ENCODE measurements at regions not wholly inside any gene's neighbourhood (a gene's known extent, or its start where the extent isn't known, plus 50 kb on each side); places are given as distances from the start of the nearest gene placed in this dataset.

- no peak for DNase-seq
Observed at GRCh38 chr3:3627114-3627513, 172.1 kb upstream of the LRRN1 start.

DNA sequence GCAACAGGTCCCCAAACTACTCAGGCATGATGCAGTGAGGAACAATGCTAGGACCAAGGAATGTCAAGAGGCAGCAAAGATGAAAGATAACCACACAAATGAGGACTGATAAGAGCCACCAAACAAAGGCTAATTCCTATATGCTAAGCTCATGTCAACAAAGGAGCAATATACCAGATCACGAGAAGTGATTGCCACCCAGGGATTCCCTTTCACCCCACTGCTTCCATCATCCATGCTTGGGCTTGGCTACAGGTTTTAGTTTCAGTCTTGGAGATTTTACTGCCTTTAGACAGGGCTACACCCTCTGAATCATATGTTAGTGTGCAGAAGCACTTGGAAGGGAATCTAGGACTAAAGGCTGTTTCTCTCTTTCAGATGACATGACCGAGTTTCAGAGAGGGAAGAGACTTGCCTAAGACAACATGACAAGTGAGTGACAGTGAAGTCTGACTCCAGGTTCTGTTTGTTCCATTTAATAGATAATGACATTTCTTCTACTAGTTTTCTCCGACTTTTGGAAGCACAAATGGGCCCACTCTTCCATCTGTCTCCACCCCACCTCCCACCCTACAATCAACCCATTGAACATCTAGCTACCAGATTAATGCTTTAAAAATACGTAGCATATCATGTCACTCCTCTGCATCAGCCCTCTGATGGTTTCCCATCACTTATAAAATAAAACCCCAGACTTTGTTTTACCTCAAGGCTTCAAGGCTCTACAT is 173.5 kb upstream of the LRRN1 start:
- DNase-seq: no peak

GRCh38 chr3:3619815-3620214 is 179.4 kb upstream of the LRRN1 start:
- DNase-seq: no peak

DNA sequence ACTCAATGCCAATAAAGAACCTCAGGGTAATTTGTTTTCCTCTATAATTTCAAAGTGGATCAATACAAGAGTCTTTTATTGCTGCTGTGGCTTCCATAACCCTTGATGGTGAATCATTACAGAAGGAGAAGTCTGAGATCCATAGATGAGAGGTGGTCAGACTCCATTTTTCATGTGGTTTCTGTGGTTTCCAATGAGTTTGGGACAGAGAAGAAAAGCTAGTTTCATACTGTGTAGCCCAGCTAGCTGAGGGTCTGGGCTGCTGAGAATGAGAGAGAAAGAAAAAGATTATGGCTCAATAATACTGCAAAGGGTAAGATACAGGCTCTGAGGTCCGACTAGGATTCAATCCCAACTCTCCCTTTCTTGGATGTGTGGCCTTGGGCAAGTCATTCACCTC is 180.6 kb upstream of the LRRN1 start:
- DNase-seq: no peak

GRCh38 chr3:3615533-3615932 is 183.7 kb upstream of the LRRN1 start:
- no peak for DNase-seq

GRCh38 chr3:3610581-3611298 is 188.5 kb upstream of the LRRN1 start:
- DNase-seq: no peak

DNA sequence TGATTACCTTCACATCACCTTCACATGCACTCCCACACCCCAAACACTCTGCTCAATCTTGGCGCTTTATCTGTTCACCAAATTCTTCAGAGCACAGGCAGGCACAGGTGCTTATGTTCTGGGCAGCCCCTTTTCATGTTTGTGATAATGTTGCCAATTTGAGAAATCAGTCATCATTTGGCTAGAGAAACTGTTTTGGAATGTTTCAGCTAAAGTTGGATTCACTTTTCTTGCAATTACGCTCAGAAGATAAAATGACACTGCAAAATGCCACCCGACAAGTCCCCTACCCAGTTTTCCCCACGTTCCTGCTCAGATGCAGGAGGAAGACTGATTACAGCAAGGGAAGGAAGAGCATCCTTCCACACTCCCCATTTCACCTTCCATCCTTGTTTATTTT is 192.9 kb upstream of the LRRN1 start:
- DNase-seq: no peak

DNA sequence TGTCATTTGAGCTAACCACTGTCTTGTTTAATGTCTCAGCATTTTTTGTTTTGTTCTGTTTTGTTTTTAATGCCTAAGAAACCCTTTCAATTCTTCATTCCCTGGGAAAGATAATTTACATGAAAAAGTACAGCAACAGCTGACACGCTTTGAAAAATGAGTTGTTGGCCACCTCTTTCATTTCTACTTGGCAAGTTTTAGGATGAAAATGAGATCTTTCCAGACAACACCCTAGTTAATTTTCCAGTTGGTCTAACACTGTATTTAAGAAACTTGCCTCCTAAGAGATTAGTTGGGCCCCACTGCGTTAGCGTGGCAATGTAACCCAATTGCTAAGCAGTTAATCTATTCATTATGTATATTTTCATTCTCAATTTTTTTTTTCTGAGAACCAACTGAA is 194.0 kb upstream of the LRRN1 start:
- no peak for DNase-seq

- no peak for DNase-seq
Observed at GRCh38 chr3:3603351-3603750, 195.9 kb upstream of the LRRN1 start.

GRCh38 chr3:3600665-3601340 is 198.4 kb upstream of the LRRN1 start:
- DNase-seq: no peak

DNA sequence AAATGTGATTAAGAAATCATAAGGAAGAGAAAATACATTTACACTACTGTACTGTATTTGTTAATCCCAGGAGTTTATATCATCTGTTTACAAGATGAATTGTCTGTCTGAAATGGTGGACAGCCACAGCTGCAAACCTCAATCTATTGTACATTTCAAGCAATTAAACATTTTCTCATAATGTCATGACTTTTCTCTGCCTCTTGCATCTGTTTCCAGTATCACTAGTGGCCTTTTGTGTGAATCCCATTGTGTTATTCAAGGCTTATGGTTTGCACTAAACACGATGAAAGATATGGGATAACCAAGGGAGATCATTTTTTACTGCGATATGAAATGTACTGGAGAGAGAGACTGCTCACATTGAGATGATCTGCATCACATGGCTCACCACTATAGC is 200.2 kb upstream of the LRRN1 start:
- no peak for DNase-seq

DNA sequence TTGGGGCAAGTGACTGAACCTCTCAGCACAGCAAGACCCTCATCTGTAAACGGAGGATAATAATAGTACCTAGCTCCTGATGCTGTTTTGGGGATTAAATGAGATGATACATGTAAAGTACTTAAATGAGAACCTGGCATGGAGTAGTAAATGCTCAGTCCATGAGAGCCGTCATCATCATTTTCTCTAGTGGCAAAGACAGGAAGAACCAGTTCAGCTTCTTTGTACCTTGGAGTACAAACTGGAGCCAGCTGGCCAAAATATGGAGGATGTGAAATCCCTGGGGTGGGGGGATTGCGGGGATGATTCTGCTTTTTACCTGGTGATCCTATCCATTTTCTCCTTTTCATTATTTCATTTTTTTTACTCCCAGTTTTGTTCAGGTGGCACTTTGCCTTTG is 204.2 kb upstream of the LRRN1 start:
- DNase-seq: no peak

- DNase-seq: no peak
Observed at GRCh38 chr3:3589715-3590130, 209.5 kb upstream of the LRRN1 start.

- DNase-seq: no peak
Observed at GRCh38 chr3:3587647-3587972, 211.6 kb upstream of the LRRN1 start.

- no peak for DNase-seq
Observed at GRCh38 chr3:3586843-3587646, 212.2 kb upstream of the LRRN1 start.

- no peak for DNase-seq
Observed at GRCh38 chr3:3586336-3586735, 212.9 kb upstream of the LRRN1 start.

DNA sequence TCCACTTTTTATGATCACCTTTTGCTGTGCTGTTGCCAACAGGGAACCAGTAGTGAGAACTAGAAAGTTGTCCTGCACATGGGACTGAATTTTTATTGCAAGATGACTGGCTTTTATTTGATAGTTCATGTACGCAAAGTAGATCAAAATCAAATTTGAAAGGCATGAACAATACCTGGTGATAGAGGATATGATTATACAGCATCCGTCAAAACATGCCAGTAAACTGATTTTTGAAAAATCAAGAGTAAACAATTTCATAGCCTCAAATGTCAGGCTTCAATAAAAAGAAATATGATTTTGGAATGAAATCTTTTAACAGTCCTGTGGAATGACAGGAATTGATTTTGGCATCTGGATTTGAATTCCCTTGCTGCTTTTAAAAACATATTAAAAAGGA is 219.6 kb upstream of the LRRN1 start:
- DNase-seq: no peak

DNA sequence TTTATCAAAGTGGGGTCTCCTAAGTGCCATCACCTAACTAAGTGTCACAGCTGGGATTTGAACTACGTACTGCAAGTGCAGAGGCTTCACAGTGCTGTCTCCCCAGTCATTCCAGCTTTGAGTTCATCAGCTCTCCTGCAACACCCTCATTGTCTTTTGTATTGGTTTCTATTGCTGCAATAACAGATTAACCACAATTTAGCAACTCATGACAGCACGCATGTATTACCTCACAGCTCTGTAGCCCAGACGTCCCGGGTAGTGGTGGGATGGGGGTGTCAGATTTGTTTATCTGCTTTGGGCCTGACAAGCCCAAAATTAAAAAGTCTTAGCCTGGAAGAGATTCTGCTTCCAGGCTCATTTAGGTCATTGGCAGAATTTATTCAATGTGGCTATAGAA is 220.5 kb upstream of the LRRN1 start:
- DNase-seq: no peak

GRCh38 chr3:3577823-3578222 is 221.4 kb upstream of the LRRN1 start:
- no peak for DNase-seq

DNA sequence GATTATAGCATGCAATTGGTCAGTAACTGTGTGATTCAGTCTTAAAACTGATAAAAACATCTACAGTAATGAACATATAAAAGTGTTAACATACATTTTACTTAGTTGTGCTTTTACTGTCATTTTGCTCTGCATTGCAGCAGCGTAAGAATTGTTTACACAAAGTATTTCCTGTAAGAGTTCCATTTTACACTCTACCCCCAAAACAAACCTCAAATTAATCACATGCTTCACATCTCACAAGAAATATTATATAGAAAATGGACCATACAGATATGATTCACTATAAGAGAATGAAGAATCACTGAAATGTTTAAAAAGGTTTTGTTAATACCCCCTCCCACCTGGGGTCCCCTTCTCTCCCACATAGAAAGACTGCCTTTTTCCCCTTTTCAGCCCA is 225.9 kb upstream of the LRRN1 start:
- no peak for DNase-seq

DNA sequence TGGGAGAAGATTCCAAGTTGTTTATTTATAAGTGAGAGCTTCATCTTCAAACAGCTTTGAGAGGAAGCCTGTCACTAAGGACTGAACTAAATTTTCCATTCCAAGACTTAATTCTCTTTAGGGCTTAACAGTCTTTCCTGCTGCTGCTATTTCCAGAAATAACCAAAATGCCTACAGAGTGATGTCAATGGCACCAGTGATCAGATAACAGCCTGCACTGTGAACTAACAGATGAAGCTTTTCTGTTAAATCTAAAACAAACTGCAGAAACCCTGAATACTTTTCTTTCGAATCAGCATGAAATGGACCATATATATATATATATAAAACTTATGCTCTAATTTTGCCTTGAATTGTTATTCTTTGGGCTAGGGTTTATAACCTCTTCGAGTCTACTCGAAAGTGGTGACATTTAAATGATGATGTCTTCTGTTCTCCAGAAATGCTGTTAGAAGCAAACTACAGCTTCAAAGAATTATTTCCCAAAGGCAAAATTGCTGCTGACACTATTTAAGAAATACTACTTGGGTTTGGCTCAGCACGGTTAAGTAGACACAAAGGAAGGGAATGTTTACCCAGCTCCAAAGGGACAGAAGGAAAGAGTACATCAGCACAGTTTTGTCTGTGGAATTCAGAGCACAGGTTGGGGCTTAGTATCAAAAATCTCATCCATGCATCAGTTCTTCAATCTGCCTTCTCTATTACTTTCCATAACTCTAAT is 238.5 kb upstream of the LRRN1 start:
- DNase-seq: no peak

DNA sequence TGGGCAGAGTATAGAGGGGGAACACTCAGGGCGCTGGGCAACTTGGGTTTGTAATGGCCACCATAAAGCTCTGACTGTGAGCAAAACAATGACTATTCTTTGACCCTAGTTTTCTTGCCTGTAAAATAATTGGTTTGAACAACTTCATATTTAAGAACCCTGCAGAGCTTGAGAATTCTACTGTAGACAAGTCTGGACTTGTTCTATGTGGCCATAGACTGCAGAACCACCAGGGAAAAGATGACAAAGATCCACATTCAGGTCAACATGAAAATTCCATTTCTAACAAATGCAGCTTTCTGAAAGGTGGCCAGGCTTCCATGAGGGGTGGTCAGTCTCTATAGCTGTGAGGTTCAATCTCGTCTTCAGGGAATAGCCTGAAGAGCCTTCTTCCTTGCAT is 239.4 kb upstream of the LRRN1 start:
- DNase-seq: no peak

DNA sequence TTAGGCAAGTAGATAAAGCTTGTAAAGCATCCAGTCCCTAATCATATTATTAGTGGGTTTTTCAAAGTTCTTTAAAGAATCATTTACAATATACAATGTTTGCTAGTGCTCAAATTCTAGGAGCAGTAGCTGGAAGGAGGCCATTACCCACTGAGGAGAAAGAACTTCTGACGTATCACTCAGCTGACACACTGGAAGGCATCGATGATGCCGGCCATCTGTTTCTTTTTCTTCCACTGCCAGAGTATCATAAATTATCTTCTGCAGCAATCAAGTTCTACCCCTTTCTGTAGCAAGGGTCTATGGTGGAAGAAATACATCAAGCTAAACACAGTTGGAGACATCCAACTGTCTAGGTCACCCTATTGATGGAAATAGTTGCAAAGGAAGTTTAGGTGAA is 243.2 kb upstream of the LRRN1 start:
- no peak for DNase-seq
